ENCODE measurements at regions not wholly inside any gene's neighbourhood (a gene's known extent, or its start where the extent isn't known, plus 50 kb on each side); places are given as distances from the start of the nearest gene placed in this dataset.

DNA sequence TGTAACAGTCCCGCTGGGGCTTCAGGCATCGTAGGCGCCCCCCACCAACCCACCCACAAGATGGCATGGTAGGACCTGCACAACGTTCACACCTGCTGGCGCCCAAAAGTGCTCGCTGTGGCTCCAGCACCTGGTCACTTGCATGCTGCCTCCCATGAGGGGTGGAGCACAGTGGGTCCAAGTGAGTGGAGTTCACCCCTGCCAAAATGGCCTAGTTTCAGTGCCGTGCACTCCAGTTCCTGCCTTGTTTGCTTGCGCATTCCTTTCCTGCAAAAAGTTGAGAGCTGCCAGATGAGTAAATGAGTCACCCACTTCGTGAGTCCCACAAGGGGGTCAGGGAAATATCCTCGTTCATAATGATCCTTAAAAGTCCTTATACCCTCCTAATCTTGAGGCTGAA is 788.7 kb upstream of the DPPA4 start:
- TF ChIP-seq, protein P1, sequence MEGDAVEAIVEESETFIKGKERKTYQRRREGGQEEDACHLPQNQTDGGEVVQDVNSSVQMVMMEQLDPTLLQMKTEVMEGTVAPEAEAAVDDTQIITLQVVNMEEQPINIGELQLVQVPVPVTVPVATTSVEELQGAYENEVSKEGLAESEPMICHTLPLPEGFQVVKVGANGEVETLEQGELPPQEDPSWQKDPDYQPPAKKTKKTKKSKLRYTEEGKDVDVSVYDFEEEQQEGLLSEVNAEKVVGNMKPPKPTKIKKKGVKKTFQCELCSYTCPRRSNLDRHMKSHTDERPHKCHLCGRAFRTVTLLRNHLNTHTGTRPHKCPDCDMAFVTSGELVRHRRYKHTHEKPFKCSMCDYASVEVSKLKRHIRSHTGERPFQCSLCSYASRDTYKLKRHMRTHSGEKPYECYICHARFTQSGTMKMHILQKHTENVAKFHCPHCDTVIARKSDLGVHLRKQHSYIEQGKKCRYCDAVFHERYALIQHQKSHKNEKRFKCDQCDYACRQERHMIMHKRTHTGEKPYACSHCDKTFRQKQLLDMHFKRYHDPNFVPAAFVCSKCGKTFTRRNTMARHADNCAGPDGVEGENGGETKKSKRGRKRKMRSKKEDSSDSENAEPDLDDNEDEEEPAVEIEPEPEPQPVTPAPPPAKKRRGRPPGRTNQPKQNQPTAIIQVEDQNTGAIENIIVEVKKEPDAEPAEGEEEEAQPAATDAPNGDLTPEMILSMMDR (IDR thresholded peaks at IDR 0.05; ENCODE audit: unreplicated experiment), result no peak
- peaks cover 24% of the 10 kb centered on the region for H3K9me3 Mint-ChIP-seq
- no peak overlapping the region for H3K4me3 Mint-ChIP-seq
- H3K27ac Mint-ChIP-seq, result no peak overlapping the region
- no peak for DNase-seq (ENCODE audit: low spot score in 2 of 2, unreplicated experiment in 2 of 2)
- no peaks in the 10 kb centered on the region for H3K27me3 Mint-ChIP-seq (ENCODE audit: low read depth)
- no peaks in the 10 kb centered on the region for H3K36me3 Mint-ChIP-seq
- H3K4me1 Mint-ChIP-seq, result no peaks in the 10 kb centered on the region

DNA sequence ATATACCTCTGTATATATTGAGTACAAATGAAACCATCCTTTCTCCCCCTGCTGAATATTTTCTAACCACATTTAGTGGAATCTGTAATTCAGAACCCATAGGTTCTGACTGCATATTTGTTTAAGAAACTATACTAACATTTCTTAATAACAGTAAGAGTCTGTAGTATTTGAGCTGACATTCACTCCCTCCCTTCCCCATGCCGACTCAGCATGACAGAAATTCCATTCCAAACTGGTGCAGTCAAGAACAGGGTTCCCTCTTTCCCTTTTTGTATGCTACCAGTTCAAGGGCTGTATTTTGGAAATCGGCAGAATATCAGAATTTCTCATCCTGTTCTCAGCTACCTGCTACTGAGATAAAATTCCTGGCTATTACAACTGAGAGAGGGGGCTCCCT is 796.6 kb upstream of the DPPA4 start:
- peaks cover 46% of the 10 kb centered on the region for H3K9me3 Mint-ChIP-seq
- H3K36me3 Mint-ChIP-seq, result peaks cover 8% of the 10 kb centered on the region
- no peak overlapping the region for H3K4me3 Mint-ChIP-seq
- no peak overlapping the region for H3K27ac Mint-ChIP-seq
- no peaks in the 10 kb centered on the region for H3K27me3 Mint-ChIP-seq (ENCODE audit: low read depth)
- H3K4me1 Mint-ChIP-seq, result no peaks in the 10 kb centered on the region
- TF ChIP-seq, protein P1 (IDR thresholded peaks at IDR 0.05; ENCODE audit: unreplicated experiment), result no peak
- DNase-seq (ENCODE audit: low spot score in 2 of 2, unreplicated experiment in 2 of 2), result no peak

DNA sequence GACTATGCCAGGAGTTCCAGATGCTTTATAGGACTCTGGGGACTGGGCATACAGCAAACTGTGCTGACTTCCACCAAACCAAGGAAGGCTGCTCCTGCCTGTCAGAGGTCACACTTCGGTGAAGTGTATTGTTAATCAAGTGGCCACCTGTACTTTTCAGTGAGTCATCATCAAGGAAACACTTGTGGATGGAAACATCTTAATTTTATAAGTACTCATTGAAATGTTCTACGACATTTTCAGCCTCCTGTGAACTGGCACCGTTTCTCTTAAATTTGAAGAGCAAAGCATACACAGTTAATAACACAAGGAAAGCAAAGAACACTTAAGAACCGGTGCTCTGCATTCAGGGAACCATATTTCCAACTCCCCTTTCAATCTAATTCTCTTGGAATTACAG is 801.7 kb upstream of the DPPA4 start:
- H3K27ac Mint-ChIP-seq, result no peak overlapping the region
- DNase-seq (ENCODE audit: low spot score in 2 of 2, unreplicated experiment in 2 of 2), result no peak
- H3K4me1 Mint-ChIP-seq, result no peaks in the 10 kb centered on the region
- no peak overlapping the region for H3K4me3 Mint-ChIP-seq
- TF ChIP-seq, protein P1 (IDR thresholded peaks at IDR 0.05; ENCODE audit: unreplicated experiment), result no peak
- H3K36me3 Mint-ChIP-seq, result peaks cover 8% of the 10 kb centered on the region
- no peaks in the 10 kb centered on the region for H3K27me3 Mint-ChIP-seq (ENCODE audit: low read depth)
- H3K9me3 Mint-ChIP-seq, result peaks cover 23% of the 10 kb centered on the region

DNA sequence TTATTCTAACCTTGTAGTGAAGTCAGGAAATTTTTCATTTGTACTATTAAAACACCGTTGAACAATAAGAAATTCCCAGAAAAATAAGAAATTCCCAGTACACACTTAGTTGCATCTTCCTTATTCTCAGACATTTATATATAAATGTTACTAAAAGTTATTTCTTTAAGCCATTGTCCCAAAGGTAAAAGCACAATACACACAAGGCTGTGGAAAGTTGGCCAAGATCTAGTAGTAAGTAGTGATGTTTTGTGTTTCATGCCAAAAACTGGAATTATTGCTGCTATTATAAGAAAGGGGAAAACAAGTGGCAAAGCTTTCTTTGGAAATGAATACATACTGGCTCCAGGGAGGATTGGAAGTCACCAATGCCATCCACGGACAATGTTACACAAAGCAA is 802.5 kb upstream of the DPPA4 start:
- no peak overlapping the region for H3K27ac Mint-ChIP-seq
- TF ChIP-seq, protein P1 (IDR thresholded peaks at IDR 0.05; ENCODE audit: unreplicated experiment), result no peak
- no peaks in the 10 kb centered on the region for H3K27me3 Mint-ChIP-seq (ENCODE audit: low read depth)
- no peak overlapping the region for H3K4me3 Mint-ChIP-seq
- H3K4me1 Mint-ChIP-seq, result no peaks in the 10 kb centered on the region
- DNase-seq (ENCODE audit: low spot score in 2 of 2, unreplicated experiment in 2 of 2), result no peak
- H3K9me3 Mint-ChIP-seq, result peaks cover 23% of the 10 kb centered on the region
- H3K36me3 Mint-ChIP-seq, result peaks cover 8% of the 10 kb centered on the region

DNA sequence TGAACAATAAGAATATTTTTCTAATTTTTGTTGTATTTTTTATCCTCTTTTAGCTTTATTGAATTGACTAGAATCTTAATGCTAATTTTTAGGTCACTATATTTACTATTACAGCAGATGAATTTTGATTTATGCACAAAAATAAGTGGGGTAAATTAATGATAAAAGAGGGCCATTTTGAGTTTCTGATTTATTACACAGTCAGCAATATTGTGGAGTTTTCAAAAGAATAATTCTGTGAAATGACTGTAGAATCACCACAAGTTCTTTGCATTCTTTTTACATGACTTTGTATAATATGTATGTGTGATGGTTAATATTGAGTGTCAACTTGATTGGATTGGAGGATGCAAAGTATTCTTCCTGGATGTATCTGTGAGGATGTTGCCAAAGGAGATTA is 812.4 kb upstream of the DPPA4 start:
- DNase-seq (ENCODE audit: low spot score in 2 of 2, unreplicated experiment in 2 of 2), result no peak
- Mint-ChIP-seq H3K4me3 (no peak overlapping the region), H3K4me1 (no peaks in the 10 kb centered on the region), H3K27ac (no peak overlapping the region), H3K27me3 (ENCODE audit: low read depth) (no peaks in the 10 kb centered on the region), H3K9me3 (peaks cover 33% of the 10 kb centered on the region), H3K36me3 (no peaks in the 10 kb centered on the region)
- TF ChIP-seq, protein P1 (IDR thresholded peaks at IDR 0.05; ENCODE audit: unreplicated experiment), result no peak

GRCh38 chr3:110157221-110157620 is 819.9 kb upstream of the DPPA4 start:
- no peaks in the 10 kb centered on the region for H3K4me1 Mint-ChIP-seq
- H3K27me3 Mint-ChIP-seq (ENCODE audit: low read depth), result no peaks in the 10 kb centered on the region
- H3K27ac Mint-ChIP-seq, result no peak overlapping the region
- H3K9me3 Mint-ChIP-seq, result no peaks in the 10 kb centered on the region
- DNase-seq (ENCODE audit: low spot score in 2 of 2, unreplicated experiment in 2 of 2), result no peak
- no peak overlapping the region for H3K4me3 Mint-ChIP-seq
- H3K36me3 Mint-ChIP-seq, result no peaks in the 10 kb centered on the region
- TF ChIP-seq, protein P1 (IDR thresholded peaks at IDR 0.05; ENCODE audit: unreplicated experiment), result no peak
